Prostate gland (tissue), 2 donors: ENCODE measurements at regions not wholly inside any gene's neighbourhood (a gene's known extent, or its start where the extent isn't known, plus 50 kb on each side); places are given as distances from the start of the nearest gene placed in this dataset.

Experiments
- CTCF ChIP-seq, 4 experiments: fragments of 200-600 bp in 2 of 4; fragments of 450-650 bp in 2 of 4; sonication (generic) in 2 of 4; IDR thresholded peaks; 1 replicate in 3 of 4; 2 replicates in 1 of 4; pipeline ENCODE4 v1.5.1; 2016 to 2019; ENCODE audit warnings: antibody characterized with exemption in 4 of 4, mild to moderate bottlenecking in 2 of 4, moderate library complexity in 2 of 4
- POLR2AphosphoS5 ChIP-seq: sonication (generic); formaldehyde crosslinking; IDR thresholded peaks from one replicate; pipeline ENCODE4 v1.6.1; 2017; ENCODE audit warnings: antibody characterized with exemption

- no peak for TF ChIP-seq CTCF (IDR thresholded peaks at IDR 0.05)
- no peak for TF ChIP-seq POLR2AphosphoS5
Measured at GRCh38 chr2:175523001-175523400, 341.5 kb upstream of the ATP5MC3 start.
